Smooth muscle cell (in vitro differentiated cells): ENCODE measurements at regions not wholly inside any gene's neighbourhood (a gene's known extent, or its start where the extent isn't known, plus 50 kb on each side); places are given as distances from the start of the nearest gene placed in this dataset.

Experiments used
- DNase-seq: peaks from one replicate; lab custom pipeline; 2025; ENCODE audit not compliant: unreplicated experiment; lab: John Stamatoyannopoulos, UW
- H2AFZ ChIP-seq: fragments of 200-600 bp; sonication (generic); 2 replicates; pipeline ENCODE4 v1.6.0; 2016; ENCODE audit warnings: antibody characterized with exemption, low read depth, mild to moderate bottlenecking
- H3F3A ChIP-seq: fragments of 200-600 bp; sonication (generic); 2 replicates; pipeline ENCODE4 v1.6.0; 2017; ENCODE audit warnings: antibody characterized with exemption, low read depth
- H3K27ac ChIP-seq: fragments of 200-600 bp; sonication (generic); 2 replicates; pipeline ENCODE4 v1.5.1; 2016; ENCODE audit warnings: low read depth, mild to moderate bottlenecking
- H3K27me3 ChIP-seq: fragments of 200-600 bp; sonication (generic); 2 replicates; pipeline ENCODE4 v1.6.1; 2016; ENCODE audit warnings: low read depth, mild to moderate bottlenecking
- H3K36me3 ChIP-seq: fragments of 200-600 bp; sonication (generic); 2 replicates; pipeline ENCODE4 v1.5.1; 2016; ENCODE audit warnings: low read depth
- H3K4me1 ChIP-seq: fragments of 200-600 bp; sonication (generic); 2 replicates; pipeline ENCODE4 v1.5.1; 2016; ENCODE audit warnings: low read depth
- H3K4me2 ChIP-seq: fragments of 200-600 bp; sonication (generic); 2 replicates; pipeline ENCODE4 v1.6.0; 2016; ENCODE audit warnings: mild to moderate bottlenecking
- H3K4me3 ChIP-seq: fragments of 200-600 bp; sonication (generic); 2 replicates; pipeline ENCODE4 v1.5.1; 2016; ENCODE audit warnings: mild to moderate bottlenecking
- H3K79me2 ChIP-seq: fragments of 200-600 bp; sonication (generic); 2 replicates; pipeline ENCODE4 v1.6.0; 2016; ENCODE audit warnings: low read depth, mild to moderate bottlenecking
- H3K9ac ChIP-seq: fragments of 200-600 bp; sonication (generic); 2 replicates; pipeline ENCODE4 v1.6.0; 2016; ENCODE audit warnings: low read depth
- H3K9me3 ChIP-seq: fragments of 200-600 bp; sonication (generic); replicated peaks from 2 replicates; pipeline ENCODE4 v1.5.1; 2016; ENCODE audit warnings: low read depth
- H4K20me1 ChIP-seq: fragments of 200-600 bp; sonication (generic); 2 replicates; pipeline ENCODE4 v1.6.0; 2016; ENCODE audit warnings: low read depth
- CTCF ChIP-seq: fragments of 200-600 bp; sonication (generic); IDR thresholded peaks from 2 replicates; pipeline ENCODE4 v1.5.1; 2017; ENCODE audit warnings: borderline replicate concordance, mild to moderate bottlenecking, antibody characterized with exemption; ENCODE audit not compliant: insufficient read depth, poor library complexity, severe bottlenecking
- WGBS: methylation state at CpG from one replicate; pipeline ENCODE4 v1.1.7; 2016; ENCODE audit warnings: low lambda C conversion rate; 5-methylcytosine and 5-hydroxymethylcytosine counted together

- Histone ChIP-seq H3K27me3 (no peaks in the 10 kb centered on the region), H3K4me3 (no peak overlapping the region), H3F3A (no peaks in the 10 kb centered on the region), H4K20me1 (no peaks in the 10 kb centered on the region), H3K79me2 (no peaks in the 10 kb centered on the region), H3K4me2 (no peak overlapping the region), H3K36me3 (no peaks in the 10 kb centered on the region), H3K9me3 (no peaks in the 10 kb centered on the region), H3K4me1 (no peaks in the 10 kb centered on the region), H3K27ac (no peak overlapping the region), H2AFZ (no peak overlapping the region), H3K9ac (no peak overlapping the region)
- WGBS = 44% methylated on average over 2 of the region's 2 CpGs
- no peak for TF ChIP-seq CTCF
- DNase-seq = no peak
Measured at GRCh38 chr9:28707616-28708015, 1134.3 kb upstream of the C9orf72 start.

GRCh38 chr9:28714188-28714587 lies 1140.9 kb upstream of the C9orf72 start:
- no peaks in the 10 kb centered on the region for H3F3A ChIP-seq
- no peaks in the 10 kb centered on the region for H3K79me2 ChIP-seq
- no peak overlapping the region for H2AFZ ChIP-seq
- H3K27me3 ChIP-seq = no peaks in the 10 kb centered on the region
- H3K4me2 ChIP-seq = no peak overlapping the region
- no peaks in the 10 kb centered on the region for H3K9me3 ChIP-seq
- DNase-seq = no peak
- peaks cover 10% of the 10 kb centered on the region for H3K4me1 ChIP-seq
- H3K27ac ChIP-seq = no peak overlapping the region
- no peaks in the 10 kb centered on the region for H3K36me3 ChIP-seq
- WGBS = 94% methylated on average over 3 of the region's 3 CpGs
- no peak overlapping the region for H3K9ac ChIP-seq
- no peaks in the 10 kb centered on the region for H4K20me1 ChIP-seq
- no peak for TF ChIP-seq CTCF
- H3K4me3 ChIP-seq = no peak overlapping the region

- Histone ChIP-seq H3K9me3 (no peaks in the 10 kb centered on the region), H3K27ac (peak overlapping the region; percentile 26), H3K27me3 (no peaks in the 10 kb centered on the region), H3K79me2 (peaks cover 7% of the 10 kb centered on the region), H3K4me2 (peak overlapping the region; percentile 8), H3F3A (no peaks in the 10 kb centered on the region), H3K36me3 (no peaks in the 10 kb centered on the region), H3K4me1 (peaks cover 10% of the 10 kb centered on the region), H4K20me1 (no peaks in the 10 kb centered on the region), H3K9ac (no peak overlapping the region), H3K4me3 (no peak overlapping the region), H2AFZ (peak overlapping the region; percentile 13)
- 54% methylated on average over 1 of the region's 1 CpG for WGBS
- TF ChIP-seq CTCF = no peak
- no peak for DNase-seq
Measured at GRCh38 chr9:28718226-28718625, 1144.9 kb upstream of the C9orf72 start.

- H3K4me1 ChIP-seq = peaks cover 10% of the 10 kb centered on the region
- H3K36me3 ChIP-seq = no peaks in the 10 kb centered on the region
- H2AFZ ChIP-seq = no peak overlapping the region
- no peak overlapping the region for H3K27ac ChIP-seq
- H3K4me3 ChIP-seq = no peak overlapping the region
- WGBS = 97% methylated on average over 1 of the region's 1 CpG
- no peaks in the 10 kb centered on the region for H3K27me3 ChIP-seq
- H3K9ac ChIP-seq = no peak overlapping the region
- no peaks in the 10 kb centered on the region for H3K9me3 ChIP-seq
- no peaks in the 10 kb centered on the region for H3F3A ChIP-seq
- no peak for TF ChIP-seq CTCF
- no peak for DNase-seq
- no peak overlapping the region for H3K4me2 ChIP-seq
- H3K79me2 ChIP-seq = peaks cover 7% of the 10 kb centered on the region
- no peaks in the 10 kb centered on the region for H4K20me1 ChIP-seq
Measured at GRCh38 chr9:28720746-28721145, 1147.5 kb upstream of the C9orf72 start.
